Right cardiac atrium (tissue), 5 donors: ENCODE measurements at regions not wholly inside any gene's neighbourhood (a gene's known extent, or its start where the extent isn't known, plus 50 kb on each side); places are given as distances from the start of the nearest gene placed in this dataset.
A peak's percentile ranks its signal among the peaks of the same experiment; 100 is the strongest.

Source experiments
- ATAC-seq, 2 donors: fragments of 200-7000 bp; cut with Tn5 transposase; one replicate each; pipeline versions ENCODE4 v1.8.0 to v1.9.1; 2020; ENCODE audit warnings: moderate library complexity in 2 of 2, mild to moderate bottlenecking in 1 of 2
- DNase-seq, 3 donors: peaks; one replicate each; pipeline ENCODE4 v3.0.0-alpha.2; 2020
- H3K27ac ChIP-seq: one replicate; pipeline ENCODE4 v1.5.1; 2013; ENCODE audit warnings: mild to moderate bottlenecking, low read length, control low read depth, moderate library complexity
- H3K27me3 ChIP-seq: one replicate; pipeline ENCODE4 v1.6.1; 2013; ENCODE audit not compliant: control insufficient read depth, insufficient read depth
- H3K4me1 ChIP-seq: one replicate; pipeline ENCODE4 v1.6.1; 2013; ENCODE audit warnings: low read length; ENCODE audit not compliant: control insufficient read depth, insufficient read depth
- H3K4me3 ChIP-seq: one replicate; pipeline ENCODE4 v1.5.1; 2013; ENCODE audit warnings: low read length, control low read depth
- H3K9me3 ChIP-seq: one replicate; pipeline ENCODE4 v1.6.1; 2013; ENCODE audit warnings: low read length; ENCODE audit not compliant: control insufficient read depth
- WGBS: extraction: QIAGEN DNeasy Blood & Tissue Kit; methylation state at CpG from one replicate; pipeline ENCODE4 v1.1.7; 2013; 5-methylcytosine and 5-hydroxymethylcytosine counted together
- intact Hi-C, 4 donors: fragments of 100-400 bp; cut with DNase I; formaldehyde crosslinking; loops; one replicate each; pipeline versions ENCODE4 v1.11.0 to v1.14.0; 2022 to 2023
- donor health status: healthy with polysubstance abuse.
- donor health status: DM: no; HTN: yes; CAD: no.
- donor health status: DM: no; HTN: no; CAD: no.
- donor health status: DM: no; HTN: yes; CAD: no; lungs with severe emphysema.
- donor health status: DM: yes; HTN: yes; CAD: no.

DNA sequence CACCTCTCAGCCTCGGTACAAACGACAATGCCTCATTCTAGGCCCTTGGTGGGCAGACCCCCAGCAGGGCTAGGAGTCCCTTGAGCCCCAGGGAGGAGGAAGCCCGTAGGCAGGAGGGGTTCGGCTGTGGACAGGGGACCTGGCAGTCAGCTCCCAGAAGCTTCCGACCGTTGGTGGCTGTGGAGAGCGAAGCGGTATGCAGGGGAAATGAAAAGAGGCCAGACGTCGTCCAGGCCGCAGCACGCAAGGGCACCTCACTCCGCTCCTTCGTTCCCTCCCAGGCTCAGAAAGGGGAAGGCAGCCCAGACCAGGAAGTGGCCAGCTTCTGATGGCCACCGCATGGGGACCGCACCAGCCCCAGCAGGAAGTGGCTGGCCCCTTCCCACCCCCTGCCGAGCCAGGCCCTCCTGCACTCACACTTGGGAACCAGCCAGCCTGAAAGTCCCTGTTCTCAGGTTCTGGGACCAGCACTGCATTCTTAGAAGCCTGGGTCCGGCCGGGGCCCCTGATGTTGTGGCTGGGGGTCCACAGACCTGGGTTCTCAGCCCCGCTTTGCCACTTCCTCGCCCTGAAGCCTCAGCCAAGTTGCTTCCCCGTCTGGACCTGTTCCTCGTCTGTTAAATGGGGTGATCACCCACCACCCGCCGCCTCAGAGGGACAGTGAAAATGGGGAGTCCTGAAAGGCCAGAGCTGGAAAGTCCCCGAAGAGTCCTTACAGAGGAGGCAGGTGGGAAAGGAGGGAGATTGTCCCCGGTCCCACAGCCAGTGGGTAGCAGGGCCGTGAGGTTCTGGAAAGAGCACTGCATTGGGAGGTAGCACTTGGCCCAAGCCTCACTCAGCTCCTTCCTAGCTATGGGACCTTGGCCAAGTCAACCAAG lies 104.0 kb upstream of the RUNX3 start:
- WGBS = 64% methylated on average over 28 of the region's 28 CpGs
- DNase-seq (peak; percentile 38 to 81 (median 71)), ATAC-seq (peak; percentile 53)
- no peaks in the 10 kb centered on the region for H3K4me1 ChIP-seq
- no peak overlapping the region for H3K27ac ChIP-seq
- intact Hi-C loops = loop anchor here in 1 of 4 donors (10.0 kb wide), 1 partner anchor 169 kb away; no protein-coding TSS in a partner anchor
- no peaks in the 10 kb centered on the region for H3K27me3 ChIP-seq
- no peak overlapping the region for H3K4me3 ChIP-seq
- no peaks in the 10 kb centered on the region for H3K9me3 ChIP-seq

DNA sequence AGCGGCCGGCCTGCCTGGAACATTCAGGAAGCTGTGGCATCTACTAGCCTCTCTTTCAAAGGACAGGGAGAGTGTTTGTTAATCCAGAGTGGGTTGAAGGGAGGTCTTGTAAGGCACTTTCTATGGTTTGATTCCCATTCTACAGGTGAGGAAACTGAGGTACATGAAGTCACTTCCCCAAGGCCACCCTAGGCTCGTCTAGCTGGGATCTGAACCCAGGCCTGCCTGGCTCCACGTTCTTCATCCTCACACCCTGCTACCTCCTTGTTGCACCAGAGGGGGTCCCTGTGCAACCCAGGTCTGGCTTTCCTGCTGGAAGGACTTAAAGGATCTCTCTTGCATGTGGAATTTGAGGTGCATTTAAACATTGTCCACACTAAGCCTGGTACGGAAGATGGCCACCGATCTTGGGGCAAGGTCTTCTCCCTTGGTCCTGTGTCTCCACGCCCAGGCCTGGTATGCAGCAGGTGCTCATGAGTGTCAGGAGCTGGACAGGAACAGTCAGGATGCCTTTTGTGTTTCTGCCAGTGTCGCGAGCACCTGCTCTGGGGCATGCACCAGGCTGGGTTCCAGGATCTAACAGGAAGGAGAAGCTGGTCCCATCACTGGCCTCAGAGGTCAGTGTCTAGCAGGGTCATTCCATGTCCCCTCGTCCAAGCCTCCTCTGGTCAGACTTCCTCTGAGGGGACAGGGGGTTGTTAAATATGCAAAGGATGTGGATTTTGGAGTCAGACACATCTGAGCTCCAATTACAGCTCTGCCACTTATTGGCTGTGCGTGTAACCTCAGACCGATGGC lies 103.2 kb upstream of the RUNX3 start:
- Histone ChIP-seq H3K27me3 (no peaks in the 10 kb centered on the region), H3K4me1 (no peaks in the 10 kb centered on the region), H3K9me3 (no peaks in the 10 kb centered on the region), H3K27ac (no peak overlapping the region), H3K4me3 (no peak overlapping the region)
- 85% methylated on average over 12 of the region's 12 CpGs for WGBS
- ATAC-seq (no peak), DNase-seq (no peak)
- intact Hi-C loops = loop anchor here in 1 of 4 donors (10.0 kb wide), 1 partner anchor 168 kb away; no protein-coding TSS in a partner anchor

DNA sequence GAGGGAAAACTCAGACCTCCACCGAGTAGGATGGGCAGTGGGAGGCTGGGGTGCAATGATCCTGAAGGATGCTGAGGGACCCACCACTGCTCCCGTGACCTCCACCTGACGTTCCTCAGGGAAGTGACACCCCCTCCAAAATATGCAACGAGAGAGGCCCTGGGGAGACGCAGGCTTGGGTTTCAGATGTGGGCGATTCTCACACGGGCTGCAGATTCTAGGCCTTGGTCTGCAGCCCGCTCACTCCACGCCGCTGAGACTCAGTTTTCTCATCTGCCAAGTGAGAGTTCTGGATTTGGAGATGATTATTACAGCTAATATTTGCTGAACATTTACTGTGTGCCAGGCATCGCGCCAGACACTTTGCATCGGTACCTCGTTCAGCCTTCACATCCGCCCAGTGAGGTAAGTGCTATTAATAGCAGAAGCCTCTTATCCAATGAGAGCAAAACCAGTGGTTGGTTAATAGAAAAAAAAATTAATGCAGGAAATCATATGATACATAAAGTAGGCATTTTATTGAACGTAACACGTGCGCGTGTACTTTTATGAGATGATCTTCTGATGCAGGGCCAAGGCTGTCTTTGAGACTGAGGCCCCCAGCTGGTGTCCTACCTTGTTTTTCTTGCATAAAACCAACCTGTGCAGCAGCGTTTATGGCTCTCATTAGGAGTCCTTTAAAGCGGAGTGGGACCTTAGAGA lies 102.0 kb upstream of the RUNX3 start:
- 52% methylated on average over 21 of the region's 21 CpGs for WGBS
- H3K27ac ChIP-seq = no peak overlapping the region
- no peaks in the 10 kb centered on the region for H3K4me1 ChIP-seq
- H3K4me3 ChIP-seq = no peak overlapping the region
- DNase-seq (no peak), ATAC-seq (no peak)
- H3K27me3 ChIP-seq = no peaks in the 10 kb centered on the region
- intact Hi-C loops = loop anchor here in 1 of 4 donors (10.0 kb wide), 1 partner anchor 167 kb away; no protein-coding TSS in a partner anchor
- H3K9me3 ChIP-seq = no peaks in the 10 kb centered on the region

GRCh38 chr1:25031601-25031965 lies 101.5 kb upstream of the RUNX3 start:
- DNase-seq = no peak
- intact Hi-C loops = loop anchor here in 1 of 4 donors (10.0 kb wide), 1 partner anchor 167 kb away; no protein-coding TSS in a partner anchor
- WGBS = 51% methylated on average over 8 of the region's 8 CpGs
- no peaks in the 10 kb centered on the region for H3K27me3 ChIP-seq
- H3K4me3 ChIP-seq = no peak overlapping the region
- no peak for ATAC-seq
- no peaks in the 10 kb centered on the region for H3K9me3 ChIP-seq
- H3K4me1 ChIP-seq = no peaks in the 10 kb centered on the region
- H3K27ac ChIP-seq = no peak overlapping the region

- no peaks in the 10 kb centered on the region for H3K4me1 ChIP-seq
- H3K27ac ChIP-seq = no peak overlapping the region
- no peaks in the 10 kb centered on the region for H3K9me3 ChIP-seq
- DNase-seq = no peak
- intact Hi-C loops = loop anchor here in 1 of 4 donors (10.0 kb wide), 1 partner anchor 166 kb away; no protein-coding TSS in a partner anchor
- no peaks in the 10 kb centered on the region for H3K27me3 ChIP-seq
- H3K4me3 ChIP-seq = no peak overlapping the region
- ATAC-seq = no peak
- 70% methylated on average over 6 of the region's 6 CpGs for WGBS
These were observed 100.9 kb upstream of the RUNX3 start for GRCh38 chr1:25030674-25031589.

- Histone ChIP-seq H3K27me3 (no peaks in the 10 kb centered on the region), H3K4me1 (no peaks in the 10 kb centered on the region), H3K27ac (no peak overlapping the region), H3K9me3 (no peaks in the 10 kb centered on the region), H3K4me3 (no peak overlapping the region)
- ATAC-seq (no peak), DNase-seq (no peak)
- intact Hi-C loops = loop anchor here in 1 of 4 donors (10.0 kb wide), 1 partner anchor 165 kb away; no protein-coding TSS in a partner anchor
- 93% methylated on average over 2 of the region's 2 CpGs for whole genome bisulfite sequencing
These were observed 99.9 kb upstream of the RUNX3 start for GRCh38 chr1:25030012-25030411.

- no peak overlapping the region for H3K4me3 ChIP-seq
- H3K9me3 ChIP-seq = no peaks in the 10 kb centered on the region
- WGBS = 68% methylated on average over 23 of the region's 23 CpGs
- DNase-seq (no peak), ATAC-seq (no peak)
- no peaks in the 10 kb centered on the region for H3K4me1 ChIP-seq
- intact Hi-C loops = no loop called here
- H3K27ac ChIP-seq = no peak overlapping the region
- no peaks in the 10 kb centered on the region for H3K27me3 ChIP-seq
These were observed 99.0 kb upstream of the RUNX3 start for GRCh38 chr1:25028907-25029599.

DNA sequence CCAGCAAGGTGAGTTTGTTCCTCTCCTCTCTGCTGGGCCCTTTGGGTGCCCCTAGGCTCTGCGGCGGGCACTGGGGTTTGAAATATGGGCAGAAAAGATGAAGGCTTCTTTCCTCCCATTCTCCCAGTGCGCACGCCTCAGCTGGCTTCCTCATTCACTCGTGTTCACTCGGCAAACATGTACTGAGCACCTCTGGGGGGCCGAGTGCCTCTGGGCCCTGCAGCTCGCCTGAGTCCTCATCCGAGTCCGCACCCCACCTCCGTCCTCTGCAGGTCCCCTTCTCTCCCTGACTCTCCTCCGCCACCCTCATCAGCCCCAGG lies 98.5 kb upstream of the RUNX3 start:
- 83% methylated on average over 12 of the region's 12 CpGs for WGBS
- intact Hi-C loops = no loop called here
- Histone ChIP-seq H3K27ac (no peak overlapping the region), H3K4me3 (no peak overlapping the region), H3K4me1 (no peaks in the 10 kb centered on the region), H3K9me3 (no peaks in the 10 kb centered on the region), H3K27me3 (no peaks in the 10 kb centered on the region)
- DNase-seq (no peak), ATAC-seq (no peak)

DNA sequence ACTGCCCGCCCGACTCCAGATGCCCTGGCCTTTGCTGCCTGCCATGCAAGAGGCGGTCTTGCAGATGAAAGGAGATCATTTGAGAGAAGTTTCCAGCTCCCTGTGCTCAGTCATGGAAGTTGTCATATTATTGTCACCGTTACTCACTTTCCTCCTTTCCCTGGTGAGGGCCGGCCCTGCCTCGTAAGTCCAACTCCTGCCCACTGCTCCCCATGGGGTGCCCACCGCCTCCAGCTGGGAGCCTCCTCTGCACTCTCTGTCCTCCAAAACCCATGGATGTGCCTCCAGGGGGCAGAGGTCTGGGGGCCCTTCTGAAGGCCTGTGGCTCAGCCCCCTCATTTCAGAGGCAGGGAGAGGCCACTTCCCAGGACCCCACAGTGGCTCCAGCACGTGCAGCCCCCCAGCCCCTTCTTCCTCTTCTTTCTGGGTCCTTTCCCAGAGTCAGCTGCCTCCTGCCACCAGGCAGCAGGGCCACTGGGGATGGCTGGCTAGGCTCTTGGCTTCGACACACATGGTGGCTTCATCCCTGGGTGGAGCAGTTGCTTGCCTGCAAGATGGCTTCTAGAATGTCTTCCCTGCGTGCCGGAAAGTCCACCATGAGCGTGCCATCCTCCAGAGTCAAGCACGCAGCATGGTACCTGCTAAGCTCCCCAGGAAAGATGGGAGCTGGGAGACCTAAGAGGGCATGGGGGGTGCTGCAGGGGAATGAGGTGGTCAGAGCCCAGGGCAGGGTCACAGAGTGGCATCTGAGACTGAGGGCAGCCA lies 97.9 kb upstream of the RUNX3 start:
- 77% methylated on average over 13 of the region's 13 CpGs for WGBS
- Histone ChIP-seq H3K27me3 (no peaks in the 10 kb centered on the region), H3K9me3 (no peaks in the 10 kb centered on the region), H3K27ac (no peak overlapping the region), H3K4me1 (no peaks in the 10 kb centered on the region), H3K4me3 (no peak overlapping the region)
- intact Hi-C loops = no loop called here
- ATAC-seq (no peak), DNase-seq (no peak)
